T1000 (cell line): ENCODE measurements at regions not wholly inside any gene's neighbourhood (a gene's known extent, or its start where the extent isn't known, plus 50 kb on each side); places are given as distances from the start of the nearest gene placed in this dataset.

Source experiments
- DNase-seq: peaks from one replicate; lab custom pipeline; 2025; ENCODE audit warnings: mixed read lengths; lab: John Stamatoyannopoulos, UW

GRCh38 chr15:68525815-68526214, 53.0 kb upstream of the CORO2B start:
- DNase-seq: no peak

GRCh38 chr15:68526269-68526668, 52.5 kb upstream of the CORO2B start:
- no peak for DNase-seq

- DNase-seq: no peak
Measured at GRCh38 chr15:68526784-68527183, 52.0 kb upstream of the CORO2B start.

- DNase-seq: no peak
Measured at GRCh38 chr15:68528626-68529290, 50.0 kb upstream of the CORO2B start.
